ENCODE measurements at regions not wholly inside any gene's neighbourhood (a gene's known extent, or its start where the extent isn't known, plus 50 kb on each side); places are given as distances from the start of the nearest gene placed in this dataset.

- DNase-seq (ENCODE audit: low spot score in 2 of 2) = no peak
- Histone ChIP-seq H3K4me3 (no peak overlapping the region), H3K4me1 (no peaks in the 10 kb centered on the region), H3K36me3 (no peaks in the 10 kb centered on the region), H3K9me3 (no peaks in the 10 kb centered on the region), H3K27ac (no peak overlapping the region), H3K27me3 (no peaks in the 10 kb centered on the region)
- TF ChIP-seq, protein P1, sequence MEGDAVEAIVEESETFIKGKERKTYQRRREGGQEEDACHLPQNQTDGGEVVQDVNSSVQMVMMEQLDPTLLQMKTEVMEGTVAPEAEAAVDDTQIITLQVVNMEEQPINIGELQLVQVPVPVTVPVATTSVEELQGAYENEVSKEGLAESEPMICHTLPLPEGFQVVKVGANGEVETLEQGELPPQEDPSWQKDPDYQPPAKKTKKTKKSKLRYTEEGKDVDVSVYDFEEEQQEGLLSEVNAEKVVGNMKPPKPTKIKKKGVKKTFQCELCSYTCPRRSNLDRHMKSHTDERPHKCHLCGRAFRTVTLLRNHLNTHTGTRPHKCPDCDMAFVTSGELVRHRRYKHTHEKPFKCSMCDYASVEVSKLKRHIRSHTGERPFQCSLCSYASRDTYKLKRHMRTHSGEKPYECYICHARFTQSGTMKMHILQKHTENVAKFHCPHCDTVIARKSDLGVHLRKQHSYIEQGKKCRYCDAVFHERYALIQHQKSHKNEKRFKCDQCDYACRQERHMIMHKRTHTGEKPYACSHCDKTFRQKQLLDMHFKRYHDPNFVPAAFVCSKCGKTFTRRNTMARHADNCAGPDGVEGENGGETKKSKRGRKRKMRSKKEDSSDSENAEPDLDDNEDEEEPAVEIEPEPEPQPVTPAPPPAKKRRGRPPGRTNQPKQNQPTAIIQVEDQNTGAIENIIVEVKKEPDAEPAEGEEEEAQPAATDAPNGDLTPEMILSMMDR (IDR thresholded peaks at IDR 0.05) = no peak
- intact Hi-C loops (cut with DNase I) = no loop called here
These were observed 601.7 kb upstream of the ZNF717 start for GRCh38 chr3:76387000-76387399.

DNA sequence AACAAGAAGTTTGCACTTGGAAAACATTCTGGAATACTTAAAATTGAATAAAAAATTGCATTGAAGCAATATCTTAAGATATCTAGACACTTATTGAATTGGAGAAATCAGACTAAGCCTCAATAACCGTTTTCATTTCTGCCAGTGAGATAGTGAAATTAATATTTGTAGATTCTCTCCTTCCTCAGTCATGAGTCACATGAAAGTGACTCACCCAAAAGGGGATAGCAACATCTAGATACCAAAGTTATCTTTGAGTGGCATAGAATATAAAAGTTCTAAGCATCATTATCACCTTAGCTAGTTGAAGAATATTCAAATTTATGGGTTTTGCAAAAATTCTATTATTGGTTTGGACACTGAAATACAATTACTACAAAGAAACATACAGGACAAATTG, 614.8 kb upstream of the ZNF717 start:
- intact Hi-C loops (cut with DNase I) = no loop called here
- H3K36me3 ChIP-seq = no peaks in the 10 kb centered on the region

DNA sequence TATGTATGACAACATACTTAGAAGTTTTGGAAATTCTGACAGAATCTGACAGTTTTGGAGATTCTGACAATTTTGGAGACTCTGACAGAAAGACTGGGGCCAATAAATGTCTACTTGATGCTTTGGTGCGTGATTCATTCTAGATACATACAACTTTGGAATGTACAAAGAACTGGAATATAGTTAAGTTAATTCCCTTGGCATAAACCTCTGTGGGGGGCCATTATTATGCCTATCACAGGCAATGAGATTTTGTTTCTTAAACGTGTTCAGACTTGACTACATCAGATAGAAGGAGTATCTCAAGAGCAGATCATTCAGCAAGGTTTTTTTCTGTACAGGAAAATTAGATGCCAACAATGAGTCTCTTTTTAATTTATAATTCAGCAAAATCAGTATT, 617.6 kb upstream of the ZNF717 start:
- Histone ChIP-seq H3K9me3 (no peaks in the 10 kb centered on the region), H3K4me3 (no peak overlapping the region), H3K4me1 (no peaks in the 10 kb centered on the region), H3K27ac (no peak overlapping the region), H3K36me3 (no peaks in the 10 kb centered on the region), H3K27me3 (no peaks in the 10 kb centered on the region)
- no peak for DNase-seq (ENCODE audit: low spot score in 2 of 2)
- TF ChIP-seq, protein P1 (IDR thresholded peaks at IDR 0.05) = no peak
- intact Hi-C loops (cut with DNase I) = no loop called here

More for the DNA sequence above, 614.8 kb upstream of the ZNF717 start:
- Histone ChIP-seq H3K27me3 (no peaks in the 10 kb centered on the region), H3K9me3 (no peaks in the 10 kb centered on the region), H3K4me1 (no peaks in the 10 kb centered on the region), H3K27ac (no peak overlapping the region), H3K4me3 (no peak overlapping the region)
- TF ChIP-seq, protein P1 (IDR thresholded peaks at IDR 0.05) = no peak
- no peak for DNase-seq (ENCODE audit: low spot score in 2 of 2)

DNA sequence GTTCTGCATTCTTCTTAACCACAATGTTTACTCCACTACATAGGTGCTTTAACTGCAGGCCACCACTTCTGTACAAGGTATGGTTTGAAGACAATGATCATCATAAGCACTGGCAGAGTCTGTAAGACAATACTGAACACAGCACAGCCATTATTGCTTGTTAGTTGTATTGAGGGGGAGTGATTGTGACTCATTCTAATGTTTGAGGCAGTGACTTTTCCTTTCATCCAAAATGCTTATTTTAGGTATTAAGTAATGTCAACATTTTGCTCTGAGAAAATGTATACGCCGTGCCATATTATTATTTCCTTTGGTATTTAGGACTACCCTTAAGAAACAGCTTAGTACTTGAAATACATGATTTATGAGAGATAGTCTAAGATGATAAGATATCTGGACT, 618.2 kb upstream of the ZNF717 start:
- intact Hi-C loops (cut with DNase I) = no loop called here
- no peaks in the 10 kb centered on the region for H3K27me3 ChIP-seq

DNA sequence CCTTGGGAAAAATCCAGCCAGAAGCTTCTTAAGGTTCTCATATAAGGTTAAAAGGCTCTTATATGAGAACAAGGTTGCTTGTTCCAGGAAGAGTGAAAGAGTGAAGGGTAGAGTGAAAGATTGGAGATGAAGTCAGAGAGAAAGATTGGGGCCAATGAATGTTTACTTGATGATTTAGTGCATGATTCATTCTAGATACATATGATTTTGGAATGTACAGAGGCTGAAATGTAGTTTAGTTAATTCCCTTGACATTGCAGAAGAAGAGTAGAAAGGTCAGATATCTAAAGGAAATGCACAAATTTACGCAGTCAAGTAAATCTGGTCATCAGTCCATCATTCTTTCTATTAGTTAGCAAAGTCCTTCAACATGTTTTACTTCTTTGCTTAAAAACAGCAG, 619.8 kb upstream of the ZNF717 start:
- no peak overlapping the region for H3K27ac ChIP-seq
- H3K9me3 ChIP-seq = no peaks in the 10 kb centered on the region
- intact Hi-C loops (cut with DNase I) = no loop called here
- DNase-seq (ENCODE audit: low spot score in 2 of 2) = no peak
- TF ChIP-seq, protein P1 (IDR thresholded peaks at IDR 0.05) = no peak
- H3K36me3 ChIP-seq = no peaks in the 10 kb centered on the region
- no peaks in the 10 kb centered on the region for H3K4me1 ChIP-seq
- no peak overlapping the region for H3K4me3 ChIP-seq
- H3K27me3 ChIP-seq = no peaks in the 10 kb centered on the region

More for the DNA sequence above, 618.2 kb upstream of the ZNF717 start:
- Histone ChIP-seq H3K9me3 (no peaks in the 10 kb centered on the region), H3K27ac (no peak overlapping the region), H3K4me1 (no peaks in the 10 kb centered on the region), H3K4me3 (no peak overlapping the region), H3K36me3 (no peaks in the 10 kb centered on the region)
- DNase-seq (ENCODE audit: low spot score in 2 of 2) = no peak
- TF ChIP-seq, protein P1 (IDR thresholded peaks at IDR 0.05) = no peak

- no peaks in the 10 kb centered on the region for H3K9me3 ChIP-seq
- H3K27ac ChIP-seq = no peak overlapping the region
- no peaks in the 10 kb centered on the region for H3K36me3 ChIP-seq
- no peak for DNase-seq (ENCODE audit: low spot score in 2 of 2)
- intact Hi-C loops (cut with DNase I) = no loop called here
- TF ChIP-seq, protein P1 (IDR thresholded peaks at IDR 0.05) = no peak
- no peak overlapping the region for H3K4me3 ChIP-seq
- H3K4me1 ChIP-seq = no peaks in the 10 kb centered on the region
- H3K27me3 ChIP-seq = no peaks in the 10 kb centered on the region
These were observed 625.5 kb upstream of the ZNF717 start for GRCh38 chr3:76410762-76411281.

Data from ascending aorta (tissue), 2 donors.